GM12872 (cell line): ENCODE measurements at regions not wholly inside any gene's neighbourhood (a gene's known extent, or its start where the extent isn't known, plus 50 kb on each side); places are given as distances from the start of the nearest gene placed in this dataset.

Source experiments
- TF ChIP-seq, protein P1 (sequence below): IDR thresholded peaks from 3 replicates; pipeline ENCODE4 v1.5.1; 2011; ENCODE audit warnings: low read depth, mild to moderate bottlenecking, low read length, moderate library complexity; ENCODE audit not compliant: insufficient read depth

DNA sequence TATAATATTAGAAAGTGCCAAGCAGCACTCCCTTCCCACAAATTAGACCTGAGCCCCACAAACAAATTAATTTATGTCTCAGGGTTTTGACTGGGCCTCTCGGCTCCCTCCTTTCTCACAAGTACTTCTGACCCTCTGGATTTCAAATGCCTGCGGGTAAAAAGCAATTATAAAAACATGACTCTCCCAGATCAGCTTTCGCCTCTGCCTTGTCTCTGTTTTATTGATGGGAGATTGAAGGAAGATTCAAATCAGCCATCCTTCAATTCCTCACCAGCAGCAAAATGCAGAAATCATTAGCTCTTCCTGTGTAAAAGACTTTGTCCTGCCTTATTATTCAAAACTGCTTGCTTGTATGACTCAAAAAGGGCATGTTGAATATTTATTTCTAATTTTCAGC, 453.7 kb upstream of the MKI67 start:
- TF ChIP-seq, protein P1, sequence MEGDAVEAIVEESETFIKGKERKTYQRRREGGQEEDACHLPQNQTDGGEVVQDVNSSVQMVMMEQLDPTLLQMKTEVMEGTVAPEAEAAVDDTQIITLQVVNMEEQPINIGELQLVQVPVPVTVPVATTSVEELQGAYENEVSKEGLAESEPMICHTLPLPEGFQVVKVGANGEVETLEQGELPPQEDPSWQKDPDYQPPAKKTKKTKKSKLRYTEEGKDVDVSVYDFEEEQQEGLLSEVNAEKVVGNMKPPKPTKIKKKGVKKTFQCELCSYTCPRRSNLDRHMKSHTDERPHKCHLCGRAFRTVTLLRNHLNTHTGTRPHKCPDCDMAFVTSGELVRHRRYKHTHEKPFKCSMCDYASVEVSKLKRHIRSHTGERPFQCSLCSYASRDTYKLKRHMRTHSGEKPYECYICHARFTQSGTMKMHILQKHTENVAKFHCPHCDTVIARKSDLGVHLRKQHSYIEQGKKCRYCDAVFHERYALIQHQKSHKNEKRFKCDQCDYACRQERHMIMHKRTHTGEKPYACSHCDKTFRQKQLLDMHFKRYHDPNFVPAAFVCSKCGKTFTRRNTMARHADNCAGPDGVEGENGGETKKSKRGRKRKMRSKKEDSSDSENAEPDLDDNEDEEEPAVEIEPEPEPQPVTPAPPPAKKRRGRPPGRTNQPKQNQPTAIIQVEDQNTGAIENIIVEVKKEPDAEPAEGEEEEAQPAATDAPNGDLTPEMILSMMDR: no peak

DNA sequence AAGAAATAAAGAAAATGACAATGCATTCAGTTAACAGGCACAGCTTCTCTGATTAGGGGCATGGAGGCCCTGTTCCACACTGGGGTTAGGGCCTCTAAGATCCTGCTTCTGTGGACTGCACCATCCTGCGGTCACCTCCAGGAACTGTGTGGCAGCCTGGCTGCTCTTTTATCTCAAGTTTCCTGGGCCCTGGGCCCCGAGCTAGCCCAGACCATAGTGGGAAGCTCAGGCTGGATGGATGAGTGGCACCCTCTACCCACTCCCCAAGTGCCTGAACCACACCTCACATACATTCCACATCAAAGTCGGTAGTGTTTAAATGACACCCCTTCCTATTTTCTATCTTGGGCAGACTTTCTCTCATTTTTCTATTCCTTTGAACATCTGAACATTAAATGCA, 461.5 kb upstream of the MKI67 start:
- TF ChIP-seq, protein P1: no peak

- TF ChIP-seq, protein P1: no peak
Observed at GRCh38 chr10:128588402-128588801, 462.2 kb upstream of the MKI67 start.

GRCh38 chr10:128594688-128595087, 468.5 kb upstream of the MKI67 start:
- TF ChIP-seq, protein P1: no peak

- TF ChIP-seq, protein P1: no peak
Observed at GRCh38 chr10:128596906-128597305, 470.7 kb upstream of the MKI67 start.

GRCh38 chr10:128599030-128599429, 472.8 kb upstream of the MKI67 start:
- TF ChIP-seq, protein P1: no peak

DNA sequence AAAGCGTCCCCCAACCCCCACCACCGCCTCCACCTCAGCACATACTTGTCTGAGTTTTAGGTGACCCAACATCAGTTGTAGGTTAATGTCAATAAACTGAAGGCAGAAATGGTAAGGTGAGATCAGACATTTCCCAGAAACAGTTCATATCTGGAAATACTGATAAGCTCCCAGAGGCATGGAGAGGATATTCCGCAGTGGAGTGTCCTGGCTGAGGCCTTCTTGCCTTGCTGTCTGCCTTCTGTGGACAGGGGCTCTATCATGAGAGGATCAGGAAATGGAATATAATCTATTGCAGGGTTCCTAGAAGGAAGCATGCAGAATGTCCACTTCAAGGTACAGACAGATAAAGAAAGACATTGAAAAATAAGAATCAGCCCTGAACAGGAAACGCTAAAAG, 473.3 kb upstream of the MKI67 start:
- TF ChIP-seq, protein P1: no peak

- TF ChIP-seq, protein P1: no peak
Observed at GRCh38 chr10:128602183-128602582, 476.0 kb upstream of the MKI67 start.
